ENCODE measurements at regions not wholly inside any gene's neighbourhood (a gene's known extent, or its start where the extent isn't known, plus 50 kb on each side); places are given as distances from the start of the nearest gene placed in this dataset.
A peak's percentile ranks its signal among the peaks of the same experiment; 100 is the strongest.

- Histone ChIP-seq H3K4me3 (ENCODE audit: low read depth in 2 of 2, low read length in 1 of 2) (no peak overlapping the region), H3K4me1 (ENCODE audit: control insufficient read depth in 1 of 2, insufficient read depth in 2 of 2, low read depth in 1 of 2, low read length in 1 of 2) (peaks cover 0 to 14% of the 10 kb centered on the region in 2 experiments; a peak in 2 of 4 replicates), H3K79me2 (ENCODE audit: insufficient read depth) (no peaks in the 10 kb centered on the region), H3K9me2 (no peaks in the 10 kb centered on the region), H4K20me1 (ENCODE audit: insufficient read depth) (no peaks in the 10 kb centered on the region), H3K9me3 (no peaks in the 10 kb centered on the region), H3K27me3 (ENCODE audit: insufficient read depth) (peaks cover 9% of the 10 kb centered on the region; the same call in 1 of the 2 replicates), H3K4me2 (no peak overlapping the region), H2AFZ (ENCODE audit: low read depth) (no peak overlapping the region), H3K27ac (ENCODE audit: low read depth in 2 of 2, low read length in 1 of 2) (peak overlapping the region in 1 of 2 experiments; percentile 58; a peak in 2 of 4 replicates), H3K9ac (no peak overlapping the region), H3F3A (replicated peaks; ENCODE audit: insufficient read depth) (no peaks in the 10 kb centered on the region), H3K36me3 (replicated peaks in 1 of 2; ENCODE audit: control insufficient read depth in 1 of 2, insufficient read depth in 2 of 2, low read length in 1 of 2) (no peaks in the 10 kb centered on the region)
- POLR2A ChIA-PET, result interaction anchor here (1.1 kb wide), 1 partner anchor 214 kb away, joined by 3 read pairs; no protein-coding TSS in a partner anchor
- CTCF ChIA-PET, result interaction anchor here (1.0 to 3.8 kb wide), 9 partner anchors 11 to 544 kb away, joined by 3 to 15 read pairs (median 4); no protein-coding TSS in a partner anchor
- 32% methylated on average over 4 of the region's 4 CpGs for WGBS (ENCODE audit: low lambda C conversion rate)
- DNase-seq, result peak; percentile 56
- TF ChIP-seq JUND (IDR thresholded peaks at IDR 0.05) (no peak), GATA2 (CRISPR knock-in tag; IDR thresholded peaks at IDR 0.05) (peak; percentile 52), EP300 (IDR thresholded peaks at IDR 0.05; ENCODE audit: borderline replicate concordance in 1 of 2, low read depth in 1 of 2, low read length in 1 of 2) (peak in 1 of 2 experiments; percentile 9; a peak in 1 of 4 replicates)
Observed at GRCh38 chr3:69665026-69665737, 74.1 kb upstream of the MITF start.

GRCh38 chr3:69660631-69661030 lies 78.6 kb upstream of the MITF start:
- Histone ChIP-seq H3K79me2 (ENCODE audit: insufficient read depth) (no peaks in the 10 kb centered on the region), H2AFZ (ENCODE audit: low read depth) (no peak overlapping the region), H4K20me1 (ENCODE audit: insufficient read depth) (no peaks in the 10 kb centered on the region), H3K9ac (no peak overlapping the region), H3K4me2 (no peak overlapping the region), H3K27me3 (ENCODE audit: insufficient read depth) (peaks cover 9% of the 10 kb centered on the region; the same call in 1 of the 2 replicates), H3K4me3 (ENCODE audit: low read depth in 2 of 2, low read length in 1 of 2) (no peak overlapping the region), H3K36me3 (replicated peaks in 1 of 2; ENCODE audit: control insufficient read depth in 1 of 2, insufficient read depth in 2 of 2, low read length in 1 of 2) (no peaks in the 10 kb centered on the region), H3K9me2 (no peaks in the 10 kb centered on the region), H3F3A (replicated peaks; ENCODE audit: insufficient read depth) (no peaks in the 10 kb centered on the region), H3K9me3 (no peaks in the 10 kb centered on the region), H3K27ac (ENCODE audit: low read depth in 2 of 2, low read length in 1 of 2) (no peak overlapping the region), H3K4me1 (ENCODE audit: control insufficient read depth in 1 of 2, insufficient read depth in 2 of 2, low read depth in 1 of 2, low read length in 1 of 2) (peaks cover 0 to 23% of the 10 kb centered on the region in 2 experiments; a peak in 2 of 4 replicates)
- TF ChIP-seq EZH2phosphoT487 (IDR thresholded peaks at IDR 0.05; ENCODE audit: borderline replicate concordance, low read depth), result no peak
- no peak for TF ChIP-seq RXRA (IDR thresholded peaks at IDR 0.05; ENCODE audit: borderline replicate concordance, low read depth)
- no peak for TF ChIP-seq TAF1 (IDR thresholded peaks at IDR 0.05; ENCODE audit: borderline replicate concordance, low read depth, low read length)
- TF ChIP-seq USF1 (IDR thresholded peaks at IDR 0.05; ENCODE audit: borderline replicate concordance, low read depth), result no peak
- TF ChIP-seq IRF3 (IDR thresholded peaks at IDR 0.05; ENCODE audit: low read depth, low read length), result no peak
- TF ChIP-seq, protein P1, sequence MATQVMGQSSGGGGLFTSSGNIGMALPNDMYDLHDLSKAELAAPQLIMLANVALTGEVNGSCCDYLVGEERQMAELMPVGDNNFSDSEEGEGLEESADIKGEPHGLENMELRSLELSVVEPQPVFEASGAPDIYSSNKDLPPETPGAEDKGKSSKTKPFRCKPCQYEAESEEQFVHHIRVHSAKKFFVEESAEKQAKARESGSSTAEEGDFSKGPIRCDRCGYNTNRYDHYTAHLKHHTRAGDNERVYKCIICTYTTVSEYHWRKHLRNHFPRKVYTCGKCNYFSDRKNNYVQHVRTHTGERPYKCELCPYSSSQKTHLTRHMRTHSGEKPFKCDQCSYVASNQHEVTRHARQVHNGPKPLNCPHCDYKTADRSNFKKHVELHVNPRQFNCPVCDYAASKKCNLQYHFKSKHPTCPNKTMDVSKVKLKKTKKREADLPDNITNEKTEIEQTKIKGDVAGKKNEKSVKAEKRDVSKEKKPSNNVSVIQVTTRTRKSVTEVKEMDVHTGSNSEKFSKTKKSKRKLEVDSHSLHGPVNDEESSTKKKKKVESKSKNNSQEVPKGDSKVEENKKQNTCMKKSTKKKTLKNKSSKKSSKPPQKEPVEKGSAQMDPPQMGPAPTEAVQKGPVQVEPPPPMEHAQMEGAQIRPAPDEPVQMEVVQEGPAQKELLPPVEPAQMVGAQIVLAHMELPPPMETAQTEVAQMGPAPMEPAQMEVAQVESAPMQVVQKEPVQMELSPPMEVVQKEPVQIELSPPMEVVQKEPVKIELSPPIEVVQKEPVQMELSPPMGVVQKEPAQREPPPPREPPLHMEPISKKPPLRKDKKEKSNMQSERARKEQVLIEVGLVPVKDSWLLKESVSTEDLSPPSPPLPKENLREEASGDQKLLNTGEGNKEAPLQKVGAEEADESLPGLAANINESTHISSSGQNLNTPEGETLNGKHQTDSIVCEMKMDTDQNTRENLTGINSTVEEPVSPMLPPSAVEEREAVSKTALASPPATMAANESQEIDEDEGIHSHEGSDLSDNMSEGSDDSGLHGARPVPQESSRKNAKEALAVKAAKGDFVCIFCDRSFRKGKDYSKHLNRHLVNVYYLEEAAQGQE (IDR thresholded peaks at IDR 0.05; ENCODE audit: low read depth, low read length), result no peak
- no peak for TF ChIP-seq FOXJ3 (CRISPR knock-in tag; IDR thresholded peaks at IDR 0.05)
- no peak for TF ChIP-seq SMC3 (IDR thresholded peaks at IDR 0.05; ENCODE audit: low read depth, low read length)
- TF ChIP-seq YY1 (IDR thresholded peaks at IDR 0.05; ENCODE audit: low read depth), result no peak
- no peak for TF ChIP-seq EP300 (IDR thresholded peaks at IDR 0.05; ENCODE audit: borderline replicate concordance in 1 of 2, low read depth in 1 of 2, low read length in 1 of 2)
- TF ChIP-seq RCOR1 (IDR thresholded peaks at IDR 0.05; ENCODE audit: low read length), result no peak
- TF ChIP-seq GABPA (IDR thresholded peaks at IDR 0.05; ENCODE audit: low read depth), result no peak
- no peak for TF ChIP-seq TEAD4 (IDR thresholded peaks at IDR 0.05; ENCODE audit: borderline replicate concordance, insufficient read depth)
- no peak for TF ChIP-seq FOXM1 (IDR thresholded peaks at IDR 0.05; ENCODE audit: low read depth)
- no peak for TF ChIP-seq FOSL2 (IDR thresholded peaks at IDR 0.05; ENCODE audit: borderline replicate concordance, low read depth)
- no peak for TF ChIP-seq MEF2A (IDR thresholded peaks at IDR 0.05; ENCODE audit: borderline replicate concordance, low read depth)
- TF ChIP-seq NFIC (IDR thresholded peaks at IDR 0.05; ENCODE audit: borderline replicate concordance), result no peak
- TF ChIP-seq, protein P2, sequence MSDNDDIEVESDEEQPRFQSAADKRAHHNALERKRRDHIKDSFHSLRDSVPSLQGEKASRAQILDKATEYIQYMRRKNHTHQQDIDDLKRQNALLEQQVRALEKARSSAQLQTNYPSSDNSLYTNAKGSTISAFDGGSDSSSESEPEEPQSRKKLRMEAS (IDR thresholded peaks at IDR 0.05; ENCODE audit: low read depth), result no peak
- POLR2A ChIA-PET, result no interaction called here
- 93% methylated on average over 16 of the region's 36 CpGs for WGBS (ENCODE audit: low lambda C conversion rate)
- CTCF ChIA-PET, result interaction anchor here (1.1 to 4.6 kb wide), 4 partner anchors 11 to 500 kb away, joined by 3 to 18 read pairs (median 8); no protein-coding TSS in a partner anchor
- no peak for DNase-seq

All from SK-N-SH (cell line).